Peyer's patch (tissue), 4 donors: ENCODE measurements at regions not wholly inside any gene's neighbourhood (a gene's known extent, or its start where the extent isn't known, plus 50 kb on each side); places are given as distances from the start of the nearest gene placed in this dataset.

Experiments
- POLR2A ChIP-seq, 2 donors: fragments of 450-650 bp; IDR thresholded peaks; one replicate each; pipeline ENCODE4 v1.5.1; 2017; ENCODE audit warnings: antibody characterized with exemption in 2 of 2, mild to moderate bottlenecking in 2 of 2, moderate library complexity in 2 of 2
- TF ChIP-seq, protein P1 (sequence below), 6 experiments: fragments of 450-650 bp in 4 of 6; fragments of 200-600 bp in 2 of 6; sonication (generic) in 1 of 6; IDR thresholded peaks; one replicate each; pipeline ENCODE4 v1.5.1; 2017 to 2019; ENCODE audit warnings: antibody characterized with exemption in 6 of 6, mild to moderate bottlenecking in 3 of 6, moderate library complexity in 1 of 6

GRCh38 chr10:108434559-108435252 lies 1270.2 kb upstream of the SORCS1 start:
- TF ChIP-seq, protein P1, sequence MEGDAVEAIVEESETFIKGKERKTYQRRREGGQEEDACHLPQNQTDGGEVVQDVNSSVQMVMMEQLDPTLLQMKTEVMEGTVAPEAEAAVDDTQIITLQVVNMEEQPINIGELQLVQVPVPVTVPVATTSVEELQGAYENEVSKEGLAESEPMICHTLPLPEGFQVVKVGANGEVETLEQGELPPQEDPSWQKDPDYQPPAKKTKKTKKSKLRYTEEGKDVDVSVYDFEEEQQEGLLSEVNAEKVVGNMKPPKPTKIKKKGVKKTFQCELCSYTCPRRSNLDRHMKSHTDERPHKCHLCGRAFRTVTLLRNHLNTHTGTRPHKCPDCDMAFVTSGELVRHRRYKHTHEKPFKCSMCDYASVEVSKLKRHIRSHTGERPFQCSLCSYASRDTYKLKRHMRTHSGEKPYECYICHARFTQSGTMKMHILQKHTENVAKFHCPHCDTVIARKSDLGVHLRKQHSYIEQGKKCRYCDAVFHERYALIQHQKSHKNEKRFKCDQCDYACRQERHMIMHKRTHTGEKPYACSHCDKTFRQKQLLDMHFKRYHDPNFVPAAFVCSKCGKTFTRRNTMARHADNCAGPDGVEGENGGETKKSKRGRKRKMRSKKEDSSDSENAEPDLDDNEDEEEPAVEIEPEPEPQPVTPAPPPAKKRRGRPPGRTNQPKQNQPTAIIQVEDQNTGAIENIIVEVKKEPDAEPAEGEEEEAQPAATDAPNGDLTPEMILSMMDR (IDR thresholded peaks at IDR 0.05): no peak
- no peak for TF ChIP-seq POLR2A (IDR thresholded peaks at IDR 0.05)
